WTC11 (cell line): ENCODE measurements at regions not wholly inside any gene's neighbourhood (a gene's known extent, or its start where the extent isn't known, plus 50 kb on each side); places are given as distances from the start of the nearest gene placed in this dataset.

Experiments
- ATAC-seq: fragments of 200-7000 bp; cut with Tn5 transposase; 2 replicates; pipeline ENCODE4 v1.10.0; 2021; ENCODE audit warnings: mild to moderate bottlenecking, moderate library complexity
- CTCF ChIA-PET: fragments of 300-600 bp; sonication (Branson Sonifier 250); formaldehyde crosslinking; loops from one replicate; lab custom pipeline; 2021; ENCODE audit warnings: antibody characterized with exemption; lab: Charles Lee
- POLR2A ChIA-PET: fragments of 350-600 bp; sonication (Branson Sonifier 250); formaldehyde crosslinking; loops from one replicate; lab custom pipeline; 2021; ENCODE audit warnings: antibody characterized with exemption; lab: Charles Lee
- DNase-seq: peaks from one replicate; pipeline ENCODE4 v3.0.0; 2021; ENCODE audit warnings: low spot score
- H3K27ac Mint-ChIP-seq: 2 replicates; pipeline ENCODE4 v1.8.0; 2021; ENCODE audit warnings: mixed read lengths
- H3K27me3 Mint-ChIP-seq: 2 replicates; pipeline ENCODE4 v1.8.0; 2021; ENCODE audit warnings: low read depth, mild to moderate bottlenecking, moderate library complexity, mixed read lengths
- H3K36me3 Mint-ChIP-seq: 2 replicates; pipeline ENCODE4 v1.8.0; 2021; ENCODE audit warnings: mixed read lengths
- H3K4me1 Mint-ChIP-seq: 2 replicates; pipeline ENCODE4 v1.8.0; 2022; ENCODE audit warnings: mixed read lengths
- H3K4me3 Mint-ChIP-seq: 2 replicates; pipeline ENCODE4 v1.8.0; 2021; ENCODE audit warnings: mild to moderate bottlenecking, moderate library complexity, mixed read lengths
- H3K9me3 Mint-ChIP-seq: 2 replicates; pipeline ENCODE4 v1.8.0; 2021; ENCODE audit warnings: mixed read lengths
- CREB1 ChIP-seq: sonication (generic); formaldehyde crosslinking; IDR thresholded peaks from 2 replicates; pipeline ENCODE4 v1.8.0; 2023; ENCODE audit warnings: mild to moderate bottlenecking, missing genetic modification reagents
- ELF4 ChIP-seq: sonication (generic); formaldehyde crosslinking; IDR thresholded peaks from 2 replicates; pipeline ENCODE4 v1.8.1; 2022; ENCODE audit warnings: low read depth, mild to moderate bottlenecking, moderate library complexity, missing genetic modification reagents
- EMX1 ChIP-seq: fragments of 250-450 bp; sonication (Bioruptor Pico); IDR thresholded peaks from 2 replicates; pipeline ENCODE4 v1.8.0; 2021; ENCODE audit warnings: mild to moderate bottlenecking
- ESRRA ChIP-seq: sonication (generic); formaldehyde crosslinking; IDR thresholded peaks from 2 replicates; pipeline ENCODE4 v1.8.1; 2022; ENCODE audit warnings: mild to moderate bottlenecking, missing genetic modification reagents, borderline replicate concordance
- GABPB1 ChIP-seq: sonication (generic); formaldehyde crosslinking; IDR thresholded peaks from 2 replicates; pipeline ENCODE4 v1.8.1; 2023; ENCODE audit warnings: mild to moderate bottlenecking, missing genetic modification reagents
- JAZF1 ChIP-seq: fragments of 250-450 bp; sonication (Bioruptor Pico); IDR thresholded peaks from 2 replicates; pipeline ENCODE4 v1.9.0; 2021; ENCODE audit warnings: moderate library complexity, mild to moderate bottlenecking, inconsistent platforms
- MXD4 ChIP-seq: fragments of 250-450 bp; sonication (Bioruptor Pico); IDR thresholded peaks from 2 replicates; pipeline ENCODE4 v1.8.0; 2021; ENCODE audit warnings: mild to moderate bottlenecking, moderate library complexity, borderline replicate concordance
- NR3C1 ChIP-seq: sonication (generic); formaldehyde crosslinking; conservative IDR thresholded peaks from 2 replicates; pipeline ENCODE4 v1.8.1; 2023; ENCODE audit warnings: low read depth, mild to moderate bottlenecking, missing genetic modification reagents
- PRRX2 ChIP-seq: fragments of 250-450 bp; sonication (Bioruptor Pico); IDR thresholded peaks from 2 replicates; pipeline ENCODE4 v1.8.0; 2021; ENCODE audit warnings: mild to moderate bottlenecking
- SMAD4 ChIP-seq: sonication (generic); formaldehyde crosslinking; IDR thresholded peaks from 2 replicates; pipeline ENCODE4 v1.8.0; 2022; ENCODE audit warnings: mild to moderate bottlenecking, missing genetic modification reagents
- SP1 ChIP-seq: sonication (generic); formaldehyde crosslinking; conservative IDR thresholded peaks from 2 replicates; pipeline ENCODE4 v1.8.1; 2022; ENCODE audit warnings: missing genetic modification reagents
- TP53 ChIP-seq: sonication (generic); formaldehyde crosslinking; IDR thresholded peaks from 2 replicates; pipeline ENCODE4 v1.8.1; 2023; ENCODE audit warnings: mild to moderate bottlenecking, missing genetic modification reagents
- ZNF138 ChIP-seq: sonication (generic); formaldehyde crosslinking; conservative IDR thresholded peaks from 2 replicates; pipeline ENCODE4 v1.8.1; 2022; ENCODE audit warnings: mild to moderate bottlenecking, moderate library complexity, missing genetic modification reagents
- ZNF416 ChIP-seq: fragments of 250-450 bp; sonication (Bioruptor Pico); IDR thresholded peaks from 2 replicates; pipeline ENCODE4 v1.9.0; 2021; ENCODE audit warnings: mild to moderate bottlenecking, inconsistent platforms
- TF ChIP-seq, protein P1 (sequence below): sonication (generic); formaldehyde crosslinking; IDR thresholded peaks from 2 replicates; pipeline ENCODE4 v1.8.0; 2022; ENCODE audit warnings: mild to moderate bottlenecking, missing genetic modification reagents
- TF ChIP-seq, protein P2 (sequence below): sonication (generic); formaldehyde crosslinking; IDR thresholded peaks from 2 replicates; pipeline ENCODE4 v1.8.0; 2023; ENCODE audit warnings: missing genetic modification reagents
- TF ChIP-seq, protein P3 (sequence below): fragments of 200-600 bp; IDR thresholded peaks from 2 replicates; pipeline ENCODE4 v1.8.0; 2022; ENCODE audit warnings: antibody characterized with exemption
- TF ChIP-seq, protein P4 (sequence below): fragments of 250-450 bp; sonication (Bioruptor Pico); IDR thresholded peaks from 2 replicates; pipeline ENCODE4 v1.9.0; 2021; ENCODE audit warnings: mild to moderate bottlenecking
- TF ChIP-seq, protein P5 (sequence below): sonication (generic); formaldehyde crosslinking; IDR thresholded peaks from 2 replicates; pipeline ENCODE4 v1.8.1; 2023; ENCODE audit warnings: mild to moderate bottlenecking, moderate library complexity, missing genetic modification reagents
- TF ChIP-seq, protein P6 (sequence below): fragments of 250-450 bp; sonication (Bioruptor Pico); IDR thresholded peaks from 2 replicates; pipeline ENCODE4 v1.9.0; 2021; ENCODE audit warnings: mild to moderate bottlenecking, borderline replicate concordance
- TF ChIP-seq, protein P7 (sequence below): sonication (generic); formaldehyde crosslinking; IDR thresholded peaks from 2 replicates; pipeline ENCODE4 v1.8.1; 2023; ENCODE audit warnings: mild to moderate bottlenecking, missing genetic modification reagents, moderate library complexity
- TF ChIP-seq, protein P8 (sequence below): fragments of 250-450 bp; sonication (Bioruptor Pico); IDR thresholded peaks from 2 replicates; pipeline ENCODE4 v1.9.0; 2021; ENCODE audit warnings: moderate library complexity, mild to moderate bottlenecking, inconsistent platforms, borderline replicate concordance

DNA sequence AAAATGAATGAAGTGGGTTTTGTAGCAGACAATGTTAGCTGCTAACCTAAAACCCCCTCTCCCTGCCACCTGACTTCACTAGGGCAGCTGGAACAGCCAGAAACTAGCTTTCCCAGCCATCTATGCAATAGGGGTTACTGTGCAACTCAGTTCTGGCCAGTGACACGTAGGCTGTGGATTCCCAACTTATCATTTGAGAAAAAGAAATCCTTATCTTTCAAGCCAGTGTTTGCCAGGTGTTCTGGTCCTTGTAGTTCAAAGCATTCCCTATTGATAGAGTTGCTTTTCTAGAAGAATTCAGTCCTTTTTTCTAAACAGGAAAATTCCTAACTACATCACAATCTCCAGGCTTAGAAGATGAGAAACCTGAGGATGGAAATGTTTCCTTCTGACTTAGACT, 144.5 kb upstream of the ELAC2 start (continued):
- TF ChIP-seq, protein P1, sequence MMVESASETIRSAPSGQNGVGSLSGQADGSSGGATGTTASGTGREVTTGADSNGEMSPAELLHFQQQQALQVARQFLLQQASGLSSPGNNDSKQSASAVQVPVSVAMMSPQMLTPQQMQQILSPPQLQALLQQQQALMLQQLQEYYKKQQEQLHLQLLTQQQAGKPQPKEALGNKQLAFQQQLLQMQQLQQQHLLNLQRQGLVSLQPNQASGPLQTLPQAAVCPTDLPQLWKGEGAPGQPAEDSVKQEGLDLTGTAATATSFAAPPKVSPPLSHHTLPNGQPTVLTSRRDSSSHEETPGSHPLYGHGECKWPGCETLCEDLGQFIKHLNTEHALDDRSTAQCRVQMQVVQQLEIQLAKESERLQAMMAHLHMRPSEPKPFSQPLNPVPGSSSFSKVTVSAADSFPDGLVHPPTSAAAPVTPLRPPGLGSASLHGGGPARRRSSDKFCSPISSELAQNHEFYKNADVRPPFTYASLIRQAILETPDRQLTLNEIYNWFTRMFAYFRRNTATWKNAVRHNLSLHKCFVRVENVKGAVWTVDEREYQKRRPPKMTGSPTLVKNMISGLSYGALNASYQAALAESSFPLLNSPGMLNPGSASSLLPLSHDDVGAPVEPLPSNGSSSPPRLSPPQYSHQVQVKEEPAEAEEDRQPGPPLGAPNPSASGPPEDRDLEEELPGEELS (CRISPR knock-in tag): no peak
- TF ChIP-seq NR3C1 (CRISPR knock-in tag) (no peak), CREB1 (no peak)
- TF ChIP-seq, protein P2, sequence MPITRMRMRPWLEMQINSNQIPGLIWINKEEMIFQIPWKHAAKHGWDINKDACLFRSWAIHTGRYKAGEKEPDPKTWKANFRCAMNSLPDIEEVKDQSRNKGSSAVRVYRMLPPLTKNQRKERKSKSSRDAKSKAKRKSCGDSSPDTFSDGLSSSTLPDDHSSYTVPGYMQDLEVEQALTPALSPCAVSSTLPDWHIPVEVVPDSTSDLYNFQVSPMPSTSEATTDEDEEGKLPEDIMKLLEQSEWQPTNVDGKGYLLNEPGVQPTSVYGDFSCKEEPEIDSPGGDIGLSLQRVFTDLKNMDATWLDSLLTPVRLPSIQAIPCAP (CRISPR knock-in tag): no peak
- TF ChIP-seq, protein P3, sequence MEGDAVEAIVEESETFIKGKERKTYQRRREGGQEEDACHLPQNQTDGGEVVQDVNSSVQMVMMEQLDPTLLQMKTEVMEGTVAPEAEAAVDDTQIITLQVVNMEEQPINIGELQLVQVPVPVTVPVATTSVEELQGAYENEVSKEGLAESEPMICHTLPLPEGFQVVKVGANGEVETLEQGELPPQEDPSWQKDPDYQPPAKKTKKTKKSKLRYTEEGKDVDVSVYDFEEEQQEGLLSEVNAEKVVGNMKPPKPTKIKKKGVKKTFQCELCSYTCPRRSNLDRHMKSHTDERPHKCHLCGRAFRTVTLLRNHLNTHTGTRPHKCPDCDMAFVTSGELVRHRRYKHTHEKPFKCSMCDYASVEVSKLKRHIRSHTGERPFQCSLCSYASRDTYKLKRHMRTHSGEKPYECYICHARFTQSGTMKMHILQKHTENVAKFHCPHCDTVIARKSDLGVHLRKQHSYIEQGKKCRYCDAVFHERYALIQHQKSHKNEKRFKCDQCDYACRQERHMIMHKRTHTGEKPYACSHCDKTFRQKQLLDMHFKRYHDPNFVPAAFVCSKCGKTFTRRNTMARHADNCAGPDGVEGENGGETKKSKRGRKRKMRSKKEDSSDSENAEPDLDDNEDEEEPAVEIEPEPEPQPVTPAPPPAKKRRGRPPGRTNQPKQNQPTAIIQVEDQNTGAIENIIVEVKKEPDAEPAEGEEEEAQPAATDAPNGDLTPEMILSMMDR: no peak

DNA sequence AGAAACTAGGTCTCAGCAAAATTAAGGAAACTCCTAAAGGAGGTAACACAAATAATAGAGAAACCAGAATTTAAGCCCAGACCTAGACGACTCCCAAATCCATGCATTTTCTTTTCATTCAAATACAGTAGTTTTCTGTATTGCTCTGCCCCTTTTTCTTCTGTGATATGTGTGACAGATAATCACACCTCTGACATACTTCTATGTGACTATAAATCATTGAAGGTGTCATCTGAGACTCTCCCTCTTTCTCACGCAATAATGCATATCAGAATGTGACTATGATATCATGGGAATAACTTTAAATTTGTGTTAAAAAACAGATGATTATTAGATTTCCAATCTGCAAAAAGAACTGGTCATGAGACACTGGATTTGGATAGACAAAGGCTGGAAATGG, 143.0 kb upstream of the ELAC2 start:
- Mint-ChIP-seq H3K36me3 (no peaks in the 10 kb centered on the region; the same call in 1 of the 2 replicates), H3K27me3 (no peaks in the 10 kb centered on the region), H3K4me1 (no peaks in the 10 kb centered on the region), H3K4me3 (no peak overlapping the region), H3K27ac (no peak overlapping the region), H3K9me3 (peaks cover 19% of the 10 kb centered on the region)
- DNase-seq (no peak), ATAC-seq (no peak)
- CTCF ChIA-PET: no interaction called here
- POLR2A ChIA-PET: no interaction called here
- no peak for TF ChIP-seq ZNF416
- TF ChIP-seq, protein P4, sequence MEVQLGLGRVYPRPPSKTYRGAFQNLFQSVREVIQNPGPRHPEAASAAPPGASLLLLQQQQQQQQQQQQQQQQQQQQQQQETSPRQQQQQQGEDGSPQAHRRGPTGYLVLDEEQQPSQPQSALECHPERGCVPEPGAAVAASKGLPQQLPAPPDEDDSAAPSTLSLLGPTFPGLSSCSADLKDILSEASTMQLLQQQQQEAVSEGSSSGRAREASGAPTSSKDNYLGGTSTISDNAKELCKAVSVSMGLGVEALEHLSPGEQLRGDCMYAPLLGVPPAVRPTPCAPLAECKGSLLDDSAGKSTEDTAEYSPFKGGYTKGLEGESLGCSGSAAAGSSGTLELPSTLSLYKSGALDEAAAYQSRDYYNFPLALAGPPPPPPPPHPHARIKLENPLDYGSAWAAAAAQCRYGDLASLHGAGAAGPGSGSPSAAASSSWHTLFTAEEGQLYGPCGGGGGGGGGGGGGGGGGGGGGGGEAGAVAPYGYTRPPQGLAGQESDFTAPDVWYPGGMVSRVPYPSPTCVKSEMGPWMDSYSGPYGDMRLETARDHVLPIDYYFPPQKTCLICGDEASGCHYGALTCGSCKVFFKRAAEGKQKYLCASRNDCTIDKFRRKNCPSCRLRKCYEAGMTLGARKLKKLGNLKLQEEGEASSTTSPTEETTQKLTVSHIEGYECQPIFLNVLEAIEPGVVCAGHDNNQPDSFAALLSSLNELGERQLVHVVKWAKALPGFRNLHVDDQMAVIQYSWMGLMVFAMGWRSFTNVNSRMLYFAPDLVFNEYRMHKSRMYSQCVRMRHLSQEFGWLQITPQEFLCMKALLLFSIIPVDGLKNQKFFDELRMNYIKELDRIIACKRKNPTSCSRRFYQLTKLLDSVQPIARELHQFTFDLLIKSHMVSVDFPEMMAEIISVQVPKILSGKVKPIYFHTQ: no peak
- no peak for TF ChIP-seq SP1 (CRISPR knock-in tag)
- no peak for TF ChIP-seq MXD4 (CRISPR knock-in tag)
- TF ChIP-seq, protein P5, sequence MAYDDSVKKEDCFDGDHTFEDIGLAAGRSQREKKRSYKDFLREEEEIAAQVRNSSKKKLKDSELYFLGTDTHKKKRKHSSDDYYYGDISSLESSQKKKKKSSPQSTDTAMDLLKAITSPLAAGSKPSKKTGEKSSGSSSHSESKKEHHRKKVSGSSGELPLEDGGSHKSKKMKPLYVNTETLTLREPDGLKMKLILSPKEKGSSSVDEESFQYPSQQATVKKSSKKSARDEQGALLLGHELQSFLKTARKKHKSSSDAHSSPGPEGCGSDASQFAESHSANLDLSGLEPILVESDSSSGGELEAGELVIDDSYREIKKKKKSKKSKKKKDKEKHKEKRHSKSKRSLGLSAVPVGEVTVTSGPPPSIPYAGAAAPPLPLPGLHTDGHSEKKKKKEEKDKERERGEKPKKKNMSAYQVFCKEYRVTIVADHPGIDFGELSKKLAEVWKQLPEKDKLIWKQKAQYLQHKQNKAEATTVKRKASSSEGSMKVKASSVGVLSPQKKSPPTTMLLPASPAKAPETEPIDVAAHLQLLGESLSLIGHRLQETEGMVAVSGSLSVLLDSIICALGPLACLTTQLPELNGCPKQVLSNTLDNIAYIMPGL (CRISPR knock-in tag): no peak
- no peak for TF ChIP-seq ESRRA (CRISPR knock-in tag)
- no peak for TF ChIP-seq TP53 (CRISPR knock-in tag)
- no peak for TF ChIP-seq GABPB1
- no peak for TF ChIP-seq SMAD4 (CRISPR knock-in tag)
- TF ChIP-seq ZNF138 (CRISPR knock-in tag): no peak
- TF ChIP-seq, protein P6, sequence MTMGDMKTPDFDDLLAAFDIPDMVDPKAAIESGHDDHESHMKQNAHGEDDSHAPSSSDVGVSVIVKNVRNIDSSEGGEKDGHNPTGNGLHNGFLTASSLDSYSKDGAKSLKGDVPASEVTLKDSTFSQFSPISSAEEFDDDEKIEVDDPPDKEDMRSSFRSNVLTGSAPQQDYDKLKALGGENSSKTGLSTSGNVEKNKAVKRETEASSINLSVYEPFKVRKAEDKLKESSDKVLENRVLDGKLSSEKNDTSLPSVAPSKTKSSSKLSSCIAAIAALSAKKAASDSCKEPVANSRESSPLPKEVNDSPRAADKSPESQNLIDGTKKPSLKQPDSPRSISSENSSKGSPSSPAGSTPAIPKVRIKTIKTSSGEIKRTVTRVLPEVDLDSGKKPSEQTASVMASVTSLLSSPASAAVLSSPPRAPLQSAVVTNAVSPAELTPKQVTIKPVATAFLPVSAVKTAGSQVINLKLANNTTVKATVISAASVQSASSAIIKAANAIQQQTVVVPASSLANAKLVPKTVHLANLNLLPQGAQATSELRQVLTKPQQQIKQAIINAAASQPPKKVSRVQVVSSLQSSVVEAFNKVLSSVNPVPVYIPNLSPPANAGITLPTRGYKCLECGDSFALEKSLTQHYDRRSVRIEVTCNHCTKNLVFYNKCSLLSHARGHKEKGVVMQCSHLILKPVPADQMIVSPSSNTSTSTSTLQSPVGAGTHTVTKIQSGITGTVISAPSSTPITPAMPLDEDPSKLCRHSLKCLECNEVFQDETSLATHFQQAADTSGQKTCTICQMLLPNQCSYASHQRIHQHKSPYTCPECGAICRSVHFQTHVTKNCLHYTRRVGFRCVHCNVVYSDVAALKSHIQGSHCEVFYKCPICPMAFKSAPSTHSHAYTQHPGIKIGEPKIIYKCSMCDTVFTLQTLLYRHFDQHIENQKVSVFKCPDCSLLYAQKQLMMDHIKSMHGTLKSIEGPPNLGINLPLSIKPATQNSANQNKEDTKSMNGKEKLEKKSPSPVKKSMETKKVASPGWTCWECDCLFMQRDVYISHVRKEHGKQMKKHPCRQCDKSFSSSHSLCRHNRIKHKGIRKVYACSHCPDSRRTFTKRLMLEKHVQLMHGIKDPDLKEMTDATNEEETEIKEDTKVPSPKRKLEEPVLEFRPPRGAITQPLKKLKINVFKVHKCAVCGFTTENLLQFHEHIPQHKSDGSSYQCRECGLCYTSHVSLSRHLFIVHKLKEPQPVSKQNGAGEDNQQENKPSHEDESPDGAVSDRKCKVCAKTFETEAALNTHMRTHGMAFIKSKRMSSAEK (CRISPR knock-in tag): no peak
- TF ChIP-seq, protein P7, sequence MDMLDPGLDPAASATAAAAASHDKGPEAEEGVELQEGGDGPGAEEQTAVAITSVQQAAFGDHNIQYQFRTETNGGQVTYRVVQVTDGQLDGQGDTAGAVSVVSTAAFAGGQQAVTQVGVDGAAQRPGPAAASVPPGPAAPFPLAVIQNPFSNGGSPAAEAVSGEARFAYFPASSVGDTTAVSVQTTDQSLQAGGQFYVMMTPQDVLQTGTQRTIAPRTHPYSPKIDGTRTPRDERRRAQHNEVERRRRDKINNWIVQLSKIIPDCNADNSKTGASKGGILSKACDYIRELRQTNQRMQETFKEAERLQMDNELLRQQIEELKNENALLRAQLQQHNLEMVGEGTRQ (CRISPR knock-in tag): no peak
- TF ChIP-seq PRRX2: no peak
- TF ChIP-seq EMX1 (CRISPR knock-in tag): no peak
- no peak for TF ChIP-seq JAZF1 (CRISPR knock-in tag)
- TF ChIP-seq, protein P8, sequence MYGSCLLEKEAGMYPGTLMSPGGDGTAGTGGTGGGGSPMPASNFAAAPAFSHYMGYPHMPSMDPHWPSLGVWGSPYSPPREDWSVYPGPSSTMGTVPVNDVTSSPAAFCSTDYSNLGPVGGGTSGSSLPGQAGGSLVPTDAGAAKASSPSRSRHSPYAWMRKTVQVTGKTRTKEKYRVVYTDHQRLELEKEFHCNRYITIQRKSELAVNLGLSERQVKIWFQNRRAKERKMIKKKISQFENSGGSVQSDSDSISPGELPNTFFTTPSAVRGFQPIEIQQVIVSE: no peak
- TF ChIP-seq ELF4 (CRISPR knock-in tag): no peak
